ENCODE measurements at regions not wholly inside any gene's neighbourhood (a gene's known extent, or its start where the extent isn't known, plus 50 kb on each side); places are given as distances from the start of the nearest gene placed in this dataset.

DNA sequence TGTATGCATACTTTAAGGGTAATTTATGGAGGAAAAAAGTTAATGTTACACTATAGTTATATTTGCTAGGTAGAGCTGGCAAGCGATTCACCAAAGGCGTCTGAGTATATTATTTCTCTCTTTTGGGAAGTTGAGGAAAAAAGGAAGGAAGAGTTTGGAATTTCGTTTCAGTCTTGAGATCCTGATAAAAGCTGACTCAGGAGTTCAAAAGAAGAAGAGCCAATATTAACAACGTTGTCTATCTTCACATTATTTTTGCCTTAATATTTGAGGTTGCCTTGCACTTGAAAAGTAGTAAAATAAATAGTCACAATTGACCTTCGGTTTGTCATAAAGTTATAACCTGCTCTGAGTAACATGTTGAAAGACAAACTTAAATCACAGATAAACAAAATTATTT, 888.6 kb downstream of the KCNJ2 start:
- DNase-seq (ENCODE audit: low spot score), result no peak
- BruUV-seq (replicated peaks), result no TSS peak
- CTCF ChIA-PET, result no interaction called here
- Histone ChIP-seq H3K4me1 (ENCODE audit: insufficient read depth, low read length, poor library complexity, severe bottlenecking) (no peaks in the 10 kb centered on the region), H3K27ac (ENCODE audit: low read depth, low read length, poor library complexity, severe bottlenecking) (no peak overlapping the region), H3K4me3 (ENCODE audit: low read depth, low read length, poor library complexity, severe bottlenecking) (no peak overlapping the region), H3K9me3 (ENCODE audit: low read depth, low read length, poor library complexity, severe bottlenecking) (peaks cover 8% of the 10 kb centered on the region), H3K36me3 (ENCODE audit: insufficient read depth, low read length, poor library complexity, severe bottlenecking) (no peaks in the 10 kb centered on the region), H3K27me3 (replicated peaks; ENCODE audit: insufficient read depth, low read depth, low read length, poor library complexity) (no peaks in the 10 kb centered on the region)
- intact Hi-C loops (cut with micrococcal nuclease; ENCODE audit: unreplicated experiment), result no loop called here
- TF ChIP-seq EZH2 (IDR thresholded peaks at IDR 0.05; ENCODE audit: borderline replicate concordance, low read depth, low read length, poor library complexity, severe bottlenecking), result no peak
- TF ChIP-seq, protein P1, sequence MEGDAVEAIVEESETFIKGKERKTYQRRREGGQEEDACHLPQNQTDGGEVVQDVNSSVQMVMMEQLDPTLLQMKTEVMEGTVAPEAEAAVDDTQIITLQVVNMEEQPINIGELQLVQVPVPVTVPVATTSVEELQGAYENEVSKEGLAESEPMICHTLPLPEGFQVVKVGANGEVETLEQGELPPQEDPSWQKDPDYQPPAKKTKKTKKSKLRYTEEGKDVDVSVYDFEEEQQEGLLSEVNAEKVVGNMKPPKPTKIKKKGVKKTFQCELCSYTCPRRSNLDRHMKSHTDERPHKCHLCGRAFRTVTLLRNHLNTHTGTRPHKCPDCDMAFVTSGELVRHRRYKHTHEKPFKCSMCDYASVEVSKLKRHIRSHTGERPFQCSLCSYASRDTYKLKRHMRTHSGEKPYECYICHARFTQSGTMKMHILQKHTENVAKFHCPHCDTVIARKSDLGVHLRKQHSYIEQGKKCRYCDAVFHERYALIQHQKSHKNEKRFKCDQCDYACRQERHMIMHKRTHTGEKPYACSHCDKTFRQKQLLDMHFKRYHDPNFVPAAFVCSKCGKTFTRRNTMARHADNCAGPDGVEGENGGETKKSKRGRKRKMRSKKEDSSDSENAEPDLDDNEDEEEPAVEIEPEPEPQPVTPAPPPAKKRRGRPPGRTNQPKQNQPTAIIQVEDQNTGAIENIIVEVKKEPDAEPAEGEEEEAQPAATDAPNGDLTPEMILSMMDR (conservative IDR thresholded peaks at IDR 0.05; ENCODE audit: low read depth, low read length), result no peak
- POLR2A ChIA-PET (ENCODE audit: low non-redundant PET), result no interaction called here

DNA sequence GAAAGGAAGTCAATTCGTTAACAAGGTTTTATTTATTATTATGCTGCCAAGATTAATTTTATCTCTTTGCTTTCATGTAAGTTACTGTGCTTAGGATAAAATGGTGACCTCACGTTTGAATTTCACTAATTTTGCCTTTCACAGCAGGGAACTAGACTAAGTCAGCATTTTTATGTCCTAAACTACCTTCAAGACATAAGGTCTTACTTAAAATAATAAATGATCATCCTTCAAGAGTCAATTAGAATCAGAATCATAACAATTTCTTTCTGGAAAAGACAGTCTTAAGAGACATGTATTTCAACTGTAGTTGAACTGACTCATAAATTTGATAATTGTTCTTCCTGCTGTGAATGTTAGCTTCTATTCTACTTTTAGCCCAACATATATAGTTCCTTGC, 893.8 kb downstream of the KCNJ2 start:
- BruUV-seq (replicated peaks), result no TSS peak
- no peak for DNase-seq (ENCODE audit: low spot score)
- POLR2A ChIA-PET (ENCODE audit: low non-redundant PET), result interaction anchor here (0.6 kb wide), 1 partner anchor 1091 kb away, joined by 3 read pairs; no protein-coding TSS in a partner anchor
- Histone ChIP-seq H3K36me3 (ENCODE audit: insufficient read depth, low read length, poor library complexity, severe bottlenecking) (no peaks in the 10 kb centered on the region), H3K27me3 (replicated peaks; ENCODE audit: insufficient read depth, low read depth, low read length, poor library complexity) (no peaks in the 10 kb centered on the region), H3K9me3 (ENCODE audit: low read depth, low read length, poor library complexity, severe bottlenecking) (peaks cover 8% of the 10 kb centered on the region), H3K27ac (ENCODE audit: low read depth, low read length, poor library complexity, severe bottlenecking) (no peak overlapping the region), H3K4me1 (ENCODE audit: insufficient read depth, low read length, poor library complexity, severe bottlenecking) (no peaks in the 10 kb centered on the region), H3K4me3 (ENCODE audit: low read depth, low read length, poor library complexity, severe bottlenecking) (no peak overlapping the region)
- CTCF ChIA-PET, result interaction anchor here (0.5 kb wide), 1 partner anchor 35 kb away, joined by 6 read pairs; no protein-coding TSS in a partner anchor
- intact Hi-C loops (cut with micrococcal nuclease; ENCODE audit: unreplicated experiment), result no loop called here
- TF ChIP-seq, protein P1 (conservative IDR thresholded peaks at IDR 0.05; ENCODE audit: low read depth, low read length), result no peak
- TF ChIP-seq EZH2 (IDR thresholded peaks at IDR 0.05; ENCODE audit: borderline replicate concordance, low read depth, low read length, poor library complexity, severe bottlenecking), result no peak

DNA sequence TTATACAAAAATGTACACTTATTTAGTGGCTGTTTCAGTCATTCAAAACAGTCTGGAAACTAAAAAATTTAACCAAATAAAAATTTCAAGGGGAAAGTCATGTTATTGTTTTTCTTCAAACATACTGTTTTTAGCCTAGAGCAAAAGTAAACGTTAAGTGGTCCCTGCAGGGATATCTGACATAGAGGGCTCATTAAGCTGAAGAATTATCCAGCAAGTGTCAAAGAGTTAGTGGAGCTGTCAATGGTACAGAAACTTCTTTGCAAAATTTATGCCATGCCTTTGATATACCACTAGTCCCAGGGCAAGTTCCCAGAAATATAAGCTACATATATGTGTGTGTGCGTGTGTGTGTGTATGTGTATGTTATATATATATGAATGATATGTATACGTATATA, 894.2 kb downstream of the KCNJ2 start:
- H3K4me1 ChIP-seq (ENCODE audit: insufficient read depth, low read length, poor library complexity, severe bottlenecking), result no peaks in the 10 kb centered on the region
- TF ChIP-seq, protein P1 (conservative IDR thresholded peaks at IDR 0.05; ENCODE audit: low read depth, low read length), result no peak
- no peak for TF ChIP-seq EZH2 (IDR thresholded peaks at IDR 0.05; ENCODE audit: borderline replicate concordance, low read depth, low read length, poor library complexity, severe bottlenecking)
- no peaks in the 10 kb centered on the region for H3K36me3 ChIP-seq (ENCODE audit: insufficient read depth, low read length, poor library complexity, severe bottlenecking)
- H3K27me3 ChIP-seq (replicated peaks; ENCODE audit: insufficient read depth, low read depth, low read length, poor library complexity), result no peaks in the 10 kb centered on the region
- no peak for DNase-seq (ENCODE audit: low spot score)
- intact Hi-C loops (cut with micrococcal nuclease; ENCODE audit: unreplicated experiment), result no loop called here
- H3K27ac ChIP-seq (ENCODE audit: low read depth, low read length, poor library complexity, severe bottlenecking), result no peak overlapping the region
- H3K9me3 ChIP-seq (ENCODE audit: low read depth, low read length, poor library complexity, severe bottlenecking), result peaks cover 8% of the 10 kb centered on the region
- CTCF ChIA-PET, result no interaction called here
- H3K4me3 ChIP-seq (ENCODE audit: low read depth, low read length, poor library complexity, severe bottlenecking), result no peak overlapping the region
- no TSS peak for BruUV-seq (replicated peaks)
- POLR2A ChIA-PET (ENCODE audit: low non-redundant PET), result no interaction called here
